Thymus (tissue), 11 donors: ENCODE measurements at regions not wholly inside any gene's neighbourhood (a gene's known extent, or its start where the extent isn't known, plus 50 kb on each side); places are given as distances from the start of the nearest gene placed in this dataset.

Source experiments
- DNase-seq, 9 donors: peaks; one replicate each; pipeline ENCODE4 v3.0.0-alpha.2; 2013; ENCODE audit warnings: low spot score in 9 of 9, low read depth in 6 of 9, missing footprints in 1 of 9
- H3K27ac ChIP-seq, 2 donors: one replicate each; pipeline ENCODE4 v1.5.1; 2013; ENCODE audit warnings: control low read depth in 1 of 2, low read depth in 1 of 2, low read length in 1 of 2, mild to moderate bottlenecking in 1 of 2, moderate library complexity in 1 of 2
- H3K27me3 ChIP-seq, 2 donors: one replicate each; pipeline ENCODE4 v1.5.1; 2013; ENCODE audit warnings: low read length in 1 of 2; ENCODE audit not compliant: control insufficient read depth in 2 of 2, insufficient read depth in 1 of 2
- H3K36me3 ChIP-seq, 2 donors: one replicate each; pipeline ENCODE4 v1.5.1; 2013; ENCODE audit warnings: low read length in 1 of 2, mild to moderate bottlenecking in 1 of 2, moderate library complexity in 1 of 2; ENCODE audit not compliant: control insufficient read depth in 2 of 2, insufficient read depth in 2 of 2
- H3K4me1 ChIP-seq, 2 donors: one replicate each; pipeline ENCODE4 v1.5.1; 2013; ENCODE audit warnings: low read length in 2 of 2; ENCODE audit not compliant: control insufficient read depth in 2 of 2, insufficient read depth in 2 of 2
- H3K4me3 ChIP-seq, 2 donors: one replicate each; pipeline ENCODE4 v1.5.1; 2013; ENCODE audit warnings: low read length in 2 of 2, control low read depth in 1 of 2, mild to moderate bottlenecking in 1 of 2
- H3K9me3 ChIP-seq, 2 donors: one replicate each; pipeline ENCODE4 v1.5.1; 2013; ENCODE audit warnings: low read length in 1 of 2, mild to moderate bottlenecking in 1 of 2; ENCODE audit not compliant: control insufficient read depth in 2 of 2, insufficient read depth in 1 of 2
- WGBS: extraction: QIAGEN DNeasy Blood & Tissue Kit; methylation state at CpG from one replicate; pipeline ENCODE4 v1.1.7; 2013; 5-methylcytosine and 5-hydroxymethylcytosine counted together
- donor health status: healthy.

DNA sequence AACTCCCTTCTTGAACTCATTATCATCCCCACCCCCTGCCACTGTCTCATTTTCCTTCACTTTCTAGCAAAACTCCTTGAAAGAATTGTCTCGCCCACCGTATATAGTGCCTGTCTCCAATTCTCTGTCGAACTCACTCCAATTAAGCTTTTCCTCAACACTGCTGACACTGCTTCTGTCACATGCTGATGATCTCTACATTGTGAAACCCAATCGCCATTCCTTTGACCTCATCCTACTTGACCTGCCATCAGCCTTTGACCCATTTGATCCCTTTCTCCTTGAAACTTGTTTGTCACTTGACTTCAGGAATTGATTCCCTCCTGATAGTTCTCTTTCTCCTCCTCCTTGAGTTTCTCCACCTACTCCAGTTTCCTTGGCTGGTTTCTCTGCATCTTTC lies 54.8 kb downstream of the CCDC71L start:
- 97% methylated on average over 4 of the region's 4 CpGs for WGBS

DNA sequence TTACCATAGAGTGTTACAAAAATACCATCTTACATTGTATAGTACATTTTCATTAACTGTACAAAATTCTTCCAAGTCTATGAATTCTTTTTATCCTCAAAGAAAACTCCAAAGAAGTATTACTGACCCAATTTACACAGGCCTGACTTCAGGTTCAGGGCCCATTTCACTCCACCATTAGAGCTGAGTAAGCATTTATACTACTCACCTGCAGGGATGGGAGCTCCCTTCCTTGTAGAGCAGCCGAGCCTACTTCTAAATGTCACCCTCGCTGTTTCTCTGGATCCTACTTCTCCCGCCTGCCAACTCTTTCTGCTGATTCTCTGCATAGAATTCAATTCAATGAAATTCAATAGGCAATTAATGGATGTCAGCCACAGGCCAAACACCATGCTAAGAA lies 56.0 kb downstream of the CCDC71L start:
- WGBS = 74% methylated on average over 3 of the region's 3 CpGs
- Histone ChIP-seq H3K4me1 (peaks cover 35 to 42% of the 10 kb centered on the region in 2 donors), H3K4me3 (peak overlapping the region in 1 of 2 donors; percentile 5), H3K9me3 (peaks cover 0 to 9% of the 10 kb centered on the region in 2 donors), H3K27ac (peak overlapping the region; percentile 94 to 97), H3K36me3 (no peaks in the 10 kb centered on the region), H3K27me3 (no peaks in the 10 kb centered on the region)
- DNase-seq = peak in 4 of 9 donors; percentile 21 to 65 (median 42)

More for the DNA sequence above, 54.8 kb downstream of the CCDC71L start:
- H3K27me3 ChIP-seq = no peaks in the 10 kb centered on the region
- H3K36me3 ChIP-seq = no peaks in the 10 kb centered on the region
- H3K27ac ChIP-seq = peak overlapping the region; percentile 1 to 97
- no peak overlapping the region for H3K4me3 ChIP-seq
- H3K4me1 ChIP-seq = peaks cover 35 to 42% of the 10 kb centered on the region in 2 donors
- peaks cover 0 to 9% of the 10 kb centered on the region in 2 donors for H3K9me3 ChIP-seq
- no peak for DNase-seq

DNA sequence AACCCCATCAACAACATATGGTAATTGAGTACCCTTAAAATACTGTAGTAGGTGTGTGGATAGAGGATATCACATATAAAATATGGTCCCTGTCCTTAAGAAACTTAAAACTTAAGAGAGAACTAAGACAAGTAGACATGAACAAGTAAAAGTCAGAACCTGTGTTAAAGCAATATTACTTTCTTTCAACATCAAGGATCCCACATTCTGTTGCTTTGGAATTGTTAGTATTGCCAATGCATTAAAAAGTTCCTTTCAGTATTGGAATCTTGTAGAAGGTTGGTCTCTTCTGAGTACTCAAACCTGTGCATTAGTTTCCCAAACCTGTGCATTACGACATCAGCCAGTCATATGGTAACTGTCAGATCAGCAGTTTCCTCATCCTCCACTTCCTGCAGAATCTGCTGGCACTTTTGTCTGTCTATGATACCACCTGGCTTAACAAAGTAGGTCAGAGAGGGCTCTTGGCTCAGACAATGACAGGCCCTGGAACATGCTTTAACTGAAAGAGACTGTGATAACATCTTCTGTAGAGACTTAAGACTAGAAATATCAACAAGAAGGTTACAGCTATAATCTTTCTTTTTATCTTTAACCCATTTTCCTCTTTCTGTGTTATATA lies 56.5 kb downstream of the CCDC71L start:
- peaks cover 0 to 9% of the 10 kb centered on the region in 2 donors for H3K9me3 ChIP-seq
- peak overlapping the region; percentile 67 to 97 for H3K27ac ChIP-seq
- no peak overlapping the region for H3K4me3 ChIP-seq
- H3K27me3 ChIP-seq = no peaks in the 10 kb centered on the region
- H3K36me3 ChIP-seq = no peaks in the 10 kb centered on the region
- DNase-seq = peak; percentile 68 to 95 (median 88)
- WGBS = 8% methylated on average over 1 of the region's 1 CpG
- H3K4me1 ChIP-seq = peaks cover 35 to 43% of the 10 kb centered on the region in 2 donors

GRCh38 chr7:106603346-106603745 lies 57.6 kb downstream of the CCDC71L start:
- peaks cover 35 to 47% of the 10 kb centered on the region in 2 donors for H3K4me1 ChIP-seq
- peak overlapping the region in 1 of 2 donors; percentile 97 for H3K27ac ChIP-seq
- no peaks in the 10 kb centered on the region for H3K27me3 ChIP-seq
- no peak overlapping the region for H3K4me3 ChIP-seq
- no peak for DNase-seq
- peaks cover 0 to 9% of the 10 kb centered on the region in 2 donors for H3K9me3 ChIP-seq
- WGBS = 96% methylated on average over 4 of the region's 4 CpGs
- H3K36me3 ChIP-seq = no peaks in the 10 kb centered on the region

- Histone ChIP-seq H3K9me3 (peaks cover 0 to 9% of the 10 kb centered on the region in 2 donors), H3K4me1 (peaks cover 30 to 48% of the 10 kb centered on the region in 2 donors), H3K4me3 (no peak overlapping the region), H3K27ac (no peak overlapping the region), H3K27me3 (no peaks in the 10 kb centered on the region), H3K36me3 (no peaks in the 10 kb centered on the region)
- DNase-seq = no peak
- WGBS = 98% methylated on average over 1 of the region's 1 CpG
These were observed 58.9 kb downstream of the CCDC71L start for GRCh38 chr7:106602062-106602461.

DNA sequence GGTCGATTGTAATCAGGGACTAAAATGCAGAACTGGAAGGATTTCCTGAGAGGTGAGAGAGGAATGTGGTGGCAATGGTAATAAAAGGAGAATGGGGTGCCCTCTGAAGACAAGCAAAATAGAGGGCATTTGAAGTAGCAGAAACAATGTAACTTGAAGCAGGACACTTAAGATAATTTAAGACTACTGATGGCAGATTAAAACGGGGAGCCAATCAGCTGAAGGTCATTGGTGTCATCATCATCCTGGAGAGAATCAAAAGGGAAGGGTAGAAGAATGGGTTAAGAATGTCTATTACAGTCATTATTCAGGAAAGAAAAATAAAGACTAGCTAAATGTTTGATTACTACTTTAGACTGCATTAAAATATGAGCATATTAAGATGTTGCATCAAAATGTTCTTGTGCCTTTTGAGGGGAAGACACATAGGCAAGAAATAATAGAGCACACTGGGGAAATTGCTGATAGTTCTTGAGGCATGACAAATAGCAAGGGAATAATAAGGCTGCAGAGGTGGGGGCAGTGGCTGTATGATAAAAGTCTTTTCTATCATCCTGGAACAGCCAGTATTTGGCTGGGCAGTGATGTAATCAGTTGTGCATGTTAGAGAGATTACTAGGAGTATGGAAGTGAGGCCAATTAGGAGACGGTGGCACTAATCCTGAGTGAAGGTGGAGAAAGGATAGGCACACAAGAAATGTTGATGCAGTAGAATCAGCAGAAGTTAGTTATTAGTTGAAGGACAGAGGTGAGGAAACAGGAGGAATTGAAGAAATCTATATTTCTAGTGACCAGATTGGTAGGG lies 60.2 kb downstream of the CCDC71L start:
- H3K4me3 ChIP-seq = no peak overlapping the region
- H3K27ac ChIP-seq = no peak overlapping the region
- peaks cover 0 to 9% of the 10 kb centered on the region in 2 donors for H3K9me3 ChIP-seq
- H3K27me3 ChIP-seq = no peaks in the 10 kb centered on the region
- H3K36me3 ChIP-seq = no peaks in the 10 kb centered on the region
- peaks cover 23 to 40% of the 10 kb centered on the region in 2 donors for H3K4me1 ChIP-seq
- no peak for DNase-seq
- 91% methylated on average over 3 of the region's 3 CpGs for WGBS

GRCh38 chr7:106599343-106599698 lies 61.6 kb downstream of the CCDC71L start:
- no peak for DNase-seq
- peaks cover 0 to 9% of the 10 kb centered on the region in 2 donors for H3K9me3 ChIP-seq
- 95% methylated on average over 3 of the region's 3 CpGs for WGBS
- H3K36me3 ChIP-seq = no peaks in the 10 kb centered on the region
- H3K27me3 ChIP-seq = no peaks in the 10 kb centered on the region
- H3K4me1 ChIP-seq = peaks cover 14 to 30% of the 10 kb centered on the region in 2 donors
- no peak overlapping the region for H3K27ac ChIP-seq
- H3K4me3 ChIP-seq = no peak overlapping the region

DNA sequence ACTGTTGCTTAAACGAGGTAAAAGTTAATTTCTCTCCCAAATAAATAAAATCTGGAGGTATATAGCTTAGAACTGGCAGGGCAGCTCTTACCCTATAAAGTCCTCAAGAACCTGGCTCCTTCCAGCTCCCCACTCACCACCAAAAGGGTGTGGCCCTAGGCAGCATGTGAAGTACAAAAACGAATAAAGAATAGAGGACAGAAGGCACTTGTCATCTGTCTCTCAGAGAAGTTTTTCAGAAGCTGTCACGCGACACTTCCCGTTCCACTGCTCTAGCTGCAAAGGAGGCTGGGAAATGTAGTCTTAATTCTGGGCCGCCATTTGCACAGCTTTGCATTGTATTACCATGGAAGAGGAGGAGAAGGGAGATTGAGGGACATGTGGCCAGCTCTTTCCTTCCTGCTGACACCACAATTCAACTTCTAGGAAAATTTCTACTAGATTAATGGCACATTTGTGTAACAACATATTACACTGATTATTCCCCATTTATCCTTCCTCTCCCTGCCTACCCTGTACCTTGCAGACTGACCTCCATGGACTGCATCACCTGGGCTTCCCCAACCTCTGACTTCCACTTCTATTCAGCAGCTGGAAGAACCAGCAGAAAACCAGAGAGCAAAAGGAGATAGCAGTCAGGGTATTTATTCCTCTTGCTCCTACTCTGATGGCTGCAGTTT lies 62.2 kb downstream of the CCDC71L start:
- Histone ChIP-seq H3K4me1 (peaks cover 11 to 26% of the 10 kb centered on the region in 2 donors), H3K36me3 (no peaks in the 10 kb centered on the region), H3K4me3 (peak overlapping the region; percentile 11), H3K9me3 (peaks cover 0 to 6% of the 10 kb centered on the region in 2 donors), H3K27ac (peak overlapping the region in 1 of 2 donors; percentile 84), H3K27me3 (no peaks in the 10 kb centered on the region)
- peak; percentile 64 to 94 (median 82) for DNase-seq
- 7% methylated on average over 6 of the region's 6 CpGs for WGBS
